HG03558 (cell line): ENCODE measurements at regions not wholly inside any gene's neighbourhood (a gene's known extent, or its start where the extent isn't known, plus 50 kb on each side); places are given as distances from the start of the nearest gene placed in this dataset.
"Not testable (repeated sequence)": the region's sequence is repeated elsewhere in the genome, so short reads cannot be mapped to it uniquely, and the experiment has no call there.

Experiments used
- ATAC-seq: cut with Tn5 transposase; IDR thresholded peaks from one replicate; pipeline ENCODE4 v1.9.1; 2021; ENCODE audit warnings: moderate number of reproducible peaks; ENCODE audit not compliant: unreplicated experiment; ENCODE audit errors: extremely low read depth

GRCh38 chr4:120636120-120636630 lies 286.4 kb downstream of the PRDM5 start:
- ATAC-seq, result no peak

- ATAC-seq, result no peak
Observed at GRCh38 chr4:120633810-120634209, 288.7 kb downstream of the PRDM5 start.

DNA sequence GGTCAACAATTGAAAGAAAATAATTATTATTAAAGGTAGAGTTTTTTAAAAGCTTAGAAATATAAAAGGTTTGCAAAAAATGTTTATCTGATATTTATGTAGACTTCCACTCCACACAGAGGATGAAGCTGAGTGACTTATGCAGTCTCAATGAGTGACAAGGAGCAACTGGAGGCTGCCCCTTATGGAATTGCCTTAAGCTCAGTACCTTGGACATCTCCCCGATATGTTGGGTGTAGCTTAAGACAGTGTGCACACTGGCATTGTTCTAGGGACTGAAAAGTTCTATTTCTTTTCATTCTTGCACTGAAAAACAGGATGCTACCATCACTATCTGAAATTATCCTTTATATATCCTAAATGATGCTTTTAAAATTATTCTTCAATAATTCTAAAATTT lies 292.1 kb downstream of the PRDM5 start:
- no peak for ATAC-seq

DNA sequence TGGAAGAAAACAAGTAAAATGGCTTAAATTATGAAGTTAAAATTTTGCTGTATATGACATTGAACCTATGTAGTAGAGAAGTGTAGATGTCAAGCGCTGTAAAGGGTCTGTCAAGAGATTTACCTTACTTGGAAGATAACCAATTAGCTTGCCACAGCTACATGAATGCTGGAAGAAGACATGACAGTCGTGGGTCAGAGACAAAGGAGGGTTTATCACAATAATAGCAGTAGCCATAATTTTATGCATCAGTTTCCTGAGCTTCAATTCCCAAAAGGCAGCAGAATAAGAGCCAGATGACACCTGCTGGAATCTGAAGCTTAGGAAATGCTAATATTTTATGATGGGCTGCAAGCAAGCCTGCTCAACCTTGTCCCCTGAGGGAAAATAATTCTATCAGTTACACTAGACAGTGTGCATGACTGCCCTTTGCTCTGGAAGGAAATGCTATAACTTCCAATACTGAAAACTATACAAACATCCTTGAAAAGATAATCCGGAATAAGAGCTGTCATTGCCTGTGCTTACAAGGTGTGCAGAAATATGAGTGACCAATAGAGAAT lies 292.9 kb downstream of the PRDM5 start:
- no peak for ATAC-seq

DNA sequence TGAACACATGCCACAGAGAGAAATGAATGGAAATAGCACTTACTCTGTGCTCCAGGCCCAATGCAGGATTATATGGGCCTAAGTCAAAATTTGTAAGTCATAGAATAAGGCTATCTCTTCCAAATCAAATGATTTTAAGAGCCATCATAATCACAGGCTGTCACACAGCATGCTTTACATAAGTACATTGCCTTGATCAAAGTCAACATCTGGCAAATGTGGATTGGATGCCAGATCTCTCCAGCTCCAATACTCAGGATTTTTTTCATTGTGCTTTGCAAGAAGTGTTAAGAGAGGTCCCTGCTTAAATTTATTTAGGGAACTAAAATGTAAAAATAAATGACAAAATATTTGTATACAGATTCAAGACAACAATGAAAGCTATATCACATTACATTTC lies 299.9 kb downstream of the PRDM5 start:
- ATAC-seq, result no peak

GRCh38 chr4:120617171-120617570 lies 305.4 kb downstream of the PRDM5 start:
- no peak for ATAC-seq

DNA sequence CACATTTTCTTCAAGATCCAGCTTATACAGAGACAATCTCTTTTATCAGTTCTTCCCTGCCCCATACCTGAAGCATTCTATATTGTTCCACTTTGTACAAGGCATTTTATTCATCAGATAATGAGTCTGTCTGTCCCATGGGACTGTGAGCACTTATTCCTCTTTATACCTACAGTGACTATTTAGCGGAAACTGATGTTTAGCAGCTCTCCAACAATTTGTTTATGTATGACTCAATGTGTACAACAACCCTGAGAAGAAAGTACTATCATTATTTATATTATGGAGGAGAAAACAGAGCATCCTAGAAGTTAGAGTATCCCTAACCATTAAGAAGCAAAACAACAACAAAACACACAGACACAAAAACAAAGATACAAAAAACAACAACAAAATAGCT lies 306.5 kb downstream of the PRDM5 start:
- no peak for ATAC-seq

DNA sequence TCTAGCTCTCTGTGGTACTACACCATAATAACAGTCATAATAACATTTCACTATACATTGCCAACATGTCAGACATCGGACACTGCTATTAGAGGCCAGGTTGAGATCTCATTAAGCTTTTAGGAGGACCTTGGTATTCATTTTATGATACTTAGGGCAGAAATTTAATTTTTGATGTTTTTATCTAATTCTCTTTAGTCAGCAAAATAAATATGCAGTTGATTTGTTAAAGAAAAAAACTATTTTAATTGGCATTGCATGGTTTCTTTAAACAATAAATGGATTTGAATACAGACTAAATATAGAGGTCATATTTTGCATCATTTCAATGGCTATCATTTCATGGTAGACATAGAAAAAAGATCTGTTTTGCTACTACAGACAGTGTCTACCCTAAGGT lies 308.7 kb downstream of the PRDM5 start:
- ATAC-seq, result no peak

- ATAC-seq, result no peak
Observed at GRCh38 chr4:120611092-120611491, 311.4 kb downstream of the PRDM5 start.

- ATAC-seq, result no peak
Observed at GRCh38 chr4:120591038-120591437, 331.5 kb downstream of the PRDM5 start.

DNA sequence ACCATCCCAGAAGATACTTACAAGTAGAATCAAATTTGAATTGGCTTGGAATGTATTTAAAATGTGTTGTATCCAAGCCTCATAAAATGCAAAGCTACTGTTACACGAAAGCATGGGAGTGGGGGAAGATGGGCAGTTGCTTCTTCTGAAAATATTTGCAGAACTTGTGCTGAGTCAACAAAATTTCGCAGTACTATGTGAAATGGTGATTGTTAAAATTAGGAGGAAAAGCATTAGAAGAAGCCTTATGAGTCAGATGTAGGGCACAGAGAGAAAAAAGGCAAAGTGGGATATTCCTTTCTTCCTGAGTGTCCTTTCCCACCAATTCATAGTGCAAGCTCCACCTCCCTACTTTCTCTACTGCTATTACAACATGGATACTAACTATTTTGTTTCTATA lies 332.7 kb downstream of the PRDM5 start:
- ATAC-seq, result no peak

DNA sequence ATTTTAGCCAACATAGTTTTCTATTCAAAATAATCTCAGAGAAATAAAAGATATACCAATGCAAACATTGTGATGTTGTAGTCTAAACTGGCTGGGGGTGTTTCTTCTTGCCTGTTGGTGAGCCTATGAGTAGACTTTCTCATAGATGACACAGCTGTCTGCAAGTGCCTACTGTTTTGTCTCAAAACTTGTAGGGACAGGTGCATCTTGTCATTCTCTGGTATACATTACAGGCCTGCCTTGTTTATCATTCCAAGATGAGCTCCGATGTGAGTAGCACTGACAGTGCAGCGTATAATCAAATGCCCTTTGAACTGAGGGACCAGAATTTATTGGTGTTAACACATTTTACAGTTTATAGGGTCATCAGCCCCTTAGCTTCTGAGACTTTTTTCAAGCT lies 353.8 kb downstream of the PRDM5 start:
- no peak for ATAC-seq

GRCh38 chr4:120561648-120562047 lies 360.9 kb downstream of the PRDM5 start:
- no peak for ATAC-seq

DNA sequence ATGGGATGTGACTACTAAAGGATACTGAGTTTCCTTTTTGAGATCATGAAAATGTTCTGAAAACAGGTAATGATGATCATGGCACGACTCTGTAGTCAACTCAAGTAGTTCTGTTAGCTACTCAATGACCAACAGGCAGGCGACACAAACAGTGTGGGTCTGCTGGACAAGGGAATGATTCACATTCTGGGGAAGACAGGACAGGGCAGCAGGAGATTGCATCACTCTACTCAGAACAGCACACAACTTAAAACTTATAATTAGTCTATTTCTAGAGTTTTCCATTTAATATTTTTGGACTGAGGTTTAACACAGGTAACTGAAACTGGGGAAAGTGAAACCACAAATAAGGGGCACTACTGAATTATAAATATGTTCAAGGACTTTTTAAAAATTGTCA lies 365.2 kb downstream of the PRDM5 start:
- no peak for ATAC-seq

GRCh38 chr4:120555058-120555457 lies 367.5 kb downstream of the PRDM5 start:
- no peak for ATAC-seq

DNA sequence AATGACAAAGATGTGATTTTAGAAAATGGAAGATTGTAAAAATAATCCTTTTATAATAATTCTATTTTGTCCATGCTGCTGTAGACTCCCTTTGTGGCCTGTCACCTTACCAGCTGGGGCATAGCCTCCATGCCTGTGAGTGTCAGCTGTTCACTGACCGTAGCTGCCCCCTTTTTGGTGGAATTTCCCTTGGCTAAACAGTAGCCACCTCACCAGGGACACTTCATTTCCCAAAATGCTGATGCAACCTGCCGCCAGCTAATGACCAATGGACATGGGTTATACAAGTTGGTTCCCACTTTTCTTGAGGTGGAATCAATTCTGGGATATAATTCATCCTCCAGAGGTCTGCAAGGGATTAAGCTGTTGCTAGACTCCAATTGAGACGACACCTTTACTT lies 368.4 kb downstream of the PRDM5 start:
- no peak for ATAC-seq

DNA sequence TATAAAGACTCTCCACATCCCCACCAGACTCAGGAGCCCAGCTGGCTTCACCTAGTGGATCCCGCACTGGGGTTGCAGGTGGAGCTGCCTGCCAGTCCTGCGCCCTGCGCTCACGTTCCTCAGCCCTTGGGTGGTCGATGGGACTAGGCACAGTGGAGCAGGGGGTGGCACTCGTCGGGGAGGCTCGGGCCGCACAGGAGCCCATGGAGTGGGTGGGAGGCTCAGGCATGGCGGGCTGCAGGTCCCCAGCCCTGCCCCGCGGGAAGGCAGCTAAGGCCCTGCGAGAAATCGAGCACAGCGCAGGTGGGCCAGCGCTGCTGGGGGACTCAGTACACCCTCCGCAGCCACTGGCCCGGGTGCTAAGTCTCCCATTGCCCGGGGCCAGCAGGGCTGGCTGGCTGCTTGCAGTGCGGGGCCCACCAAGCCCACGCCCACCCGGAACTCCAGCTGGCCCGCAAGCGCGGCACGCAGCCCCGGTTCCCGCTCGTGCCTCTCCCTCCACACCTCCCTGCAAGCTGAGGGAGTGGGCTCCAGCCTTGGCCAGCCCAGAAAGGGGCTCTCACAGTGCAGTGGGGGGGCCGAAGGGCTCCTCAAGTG lies 371.8 kb downstream of the PRDM5 start:
- ATAC-seq, result not testable (repeated sequence)

- no peak for ATAC-seq
Observed at GRCh38 chr4:120549011-120549570, 373.4 kb downstream of the PRDM5 start.

DNA sequence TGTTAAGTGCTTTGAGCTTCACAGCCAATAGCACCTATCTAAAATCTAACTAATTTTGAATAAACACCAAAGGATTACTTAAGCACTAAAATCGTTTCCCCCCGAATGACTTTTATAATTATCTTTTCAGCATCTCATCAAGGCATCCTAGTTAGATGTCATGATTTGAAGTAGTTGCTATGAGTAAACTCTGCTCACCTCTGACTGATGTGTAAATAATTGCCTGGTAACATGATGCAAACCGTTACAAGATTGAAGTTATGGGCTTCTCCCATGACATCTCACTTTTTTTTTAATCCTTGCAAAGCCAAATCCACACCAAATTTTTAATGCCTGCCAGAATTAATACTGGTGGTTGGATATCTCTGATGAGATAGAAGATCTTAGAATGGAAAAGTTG lies 377.1 kb downstream of the PRDM5 start:
- ATAC-seq, result no peak

DNA sequence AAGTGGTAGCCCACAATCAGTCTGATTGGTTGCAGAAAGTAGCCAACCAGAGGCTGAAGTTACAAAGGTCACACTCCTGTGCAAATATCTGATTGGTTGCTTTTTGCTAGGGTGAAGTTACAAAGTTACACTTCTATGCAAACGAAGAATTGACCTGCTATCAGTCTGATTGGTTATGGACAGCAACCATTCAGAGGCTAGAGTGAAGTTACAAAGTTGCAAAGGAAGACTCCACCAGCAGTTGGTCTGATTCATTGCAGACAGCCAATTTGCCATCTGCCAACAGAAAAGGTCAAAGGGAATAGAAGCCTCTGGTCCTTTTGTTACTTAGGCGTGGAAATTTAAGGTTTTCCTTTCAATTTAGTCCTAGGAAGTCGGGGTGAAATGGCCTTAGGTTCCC lies 377.7 kb downstream of the PRDM5 start:
- no peak for ATAC-seq

DNA sequence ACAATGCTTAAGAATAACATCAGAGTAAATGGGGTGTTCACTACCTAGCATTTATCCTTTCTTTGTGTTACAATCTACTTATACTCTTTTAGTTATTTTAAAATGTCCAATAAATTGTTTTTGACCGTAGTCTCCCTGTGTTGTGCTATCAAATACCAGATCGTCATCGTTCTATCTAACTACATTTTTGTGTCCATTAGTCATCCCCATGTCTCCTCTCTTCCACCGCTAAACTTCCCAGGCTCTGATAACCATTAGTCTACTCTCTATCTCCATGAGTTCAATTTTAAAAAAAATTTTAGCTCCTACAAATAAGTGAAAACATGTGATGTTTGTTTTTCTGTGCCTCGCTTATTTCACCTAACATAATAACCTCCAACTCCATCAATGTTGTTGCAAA lies 381.9 kb downstream of the PRDM5 start:
- ATAC-seq, result no peak

- no peak for ATAC-seq
Observed at GRCh38 chr4:120536884-120537283, 385.6 kb downstream of the PRDM5 start.
